K562 (cell line): ENCODE measurements at regions not wholly inside any gene's neighbourhood (a gene's known extent, or its start where the extent isn't known, plus 50 kb on each side); places are given as distances from the start of the nearest gene placed in this dataset.

Experiments used
- CEBPB ChIP-seq: fragments of 450-650 bp; IDR thresholded peaks from 2 replicates; pipeline ENCODE4 v1.6.1; 2016; ENCODE audit warnings: missing genetic modification characterization, missing compliant biosample characterization
- KAT8 ChIP-seq: fragments of 450-650 bp; IDR thresholded peaks from 2 replicates; pipeline ENCODE4 v1.6.1; 2016; ENCODE audit warnings: low read depth, mild to moderate bottlenecking
- PATZ1 ChIP-seq: fragments of 250-450 bp; sonication (Bioruptor Pico); IDR thresholded peaks from 2 replicates; pipeline ENCODE4 v1.5.0; 2020; ENCODE audit warnings: mild to moderate bottlenecking, borderline replicate concordance
- ZBTB5 ChIP-seq: fragments of 450-650 bp; IDR thresholded peaks from 2 replicates; pipeline ENCODE4 v1.6.1; 2017; ENCODE audit warnings: antibody characterized with exemption
- ZC3H8 ChIP-seq: fragments of 450-650 bp; IDR thresholded peaks from 2 replicates; pipeline ENCODE4 v1.6.1; 2017
- TF ChIP-seq, protein P1 (sequence below), 3 experiments: IDR thresholded peaks in 2 of 3; conservative IDR thresholded peaks in 1 of 3; 2 replicates each; pipeline ENCODE4 v1.5.1; 2011 to 2012; ENCODE audit warnings: low read length in 3 of 3, mild to moderate bottlenecking in 3 of 3, control low read depth in 2 of 3, improper control_type of control experiment in 1 of 3, inconsistent platforms in 1 of 3, low read depth in 1 of 3, mixed read lengths in 1 of 3, moderate library complexity in 1 of 3; ENCODE audit not compliant: insufficient read depth in 2 of 3

- TF ChIP-seq ZBTB5: no peak
- no peak for TF ChIP-seq KAT8
- no peak for TF ChIP-seq ZC3H8
- TF ChIP-seq, protein P1, sequence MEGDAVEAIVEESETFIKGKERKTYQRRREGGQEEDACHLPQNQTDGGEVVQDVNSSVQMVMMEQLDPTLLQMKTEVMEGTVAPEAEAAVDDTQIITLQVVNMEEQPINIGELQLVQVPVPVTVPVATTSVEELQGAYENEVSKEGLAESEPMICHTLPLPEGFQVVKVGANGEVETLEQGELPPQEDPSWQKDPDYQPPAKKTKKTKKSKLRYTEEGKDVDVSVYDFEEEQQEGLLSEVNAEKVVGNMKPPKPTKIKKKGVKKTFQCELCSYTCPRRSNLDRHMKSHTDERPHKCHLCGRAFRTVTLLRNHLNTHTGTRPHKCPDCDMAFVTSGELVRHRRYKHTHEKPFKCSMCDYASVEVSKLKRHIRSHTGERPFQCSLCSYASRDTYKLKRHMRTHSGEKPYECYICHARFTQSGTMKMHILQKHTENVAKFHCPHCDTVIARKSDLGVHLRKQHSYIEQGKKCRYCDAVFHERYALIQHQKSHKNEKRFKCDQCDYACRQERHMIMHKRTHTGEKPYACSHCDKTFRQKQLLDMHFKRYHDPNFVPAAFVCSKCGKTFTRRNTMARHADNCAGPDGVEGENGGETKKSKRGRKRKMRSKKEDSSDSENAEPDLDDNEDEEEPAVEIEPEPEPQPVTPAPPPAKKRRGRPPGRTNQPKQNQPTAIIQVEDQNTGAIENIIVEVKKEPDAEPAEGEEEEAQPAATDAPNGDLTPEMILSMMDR (IDR thresholded peaks at IDR 0.05 in 2 of 3, conservative IDR thresholded peaks at IDR 0.05 in 1 of 3; ENCODE audit: insufficient read depth in 2 of 3, low read depth in 1 of 3, low read length in 3 of 3): no peak
- TF ChIP-seq PATZ1: no peak
- no peak for TF ChIP-seq CEBPB
Observed at GRCh38 chr12:74119811-74120362, 417.7 kb upstream of the ATXN7L3B start.
